ENCODE measurements at regions not wholly inside any gene's neighbourhood (a gene's known extent, or its start where the extent isn't known, plus 50 kb on each side); places are given as distances from the start of the nearest gene placed in this dataset.

DNA sequence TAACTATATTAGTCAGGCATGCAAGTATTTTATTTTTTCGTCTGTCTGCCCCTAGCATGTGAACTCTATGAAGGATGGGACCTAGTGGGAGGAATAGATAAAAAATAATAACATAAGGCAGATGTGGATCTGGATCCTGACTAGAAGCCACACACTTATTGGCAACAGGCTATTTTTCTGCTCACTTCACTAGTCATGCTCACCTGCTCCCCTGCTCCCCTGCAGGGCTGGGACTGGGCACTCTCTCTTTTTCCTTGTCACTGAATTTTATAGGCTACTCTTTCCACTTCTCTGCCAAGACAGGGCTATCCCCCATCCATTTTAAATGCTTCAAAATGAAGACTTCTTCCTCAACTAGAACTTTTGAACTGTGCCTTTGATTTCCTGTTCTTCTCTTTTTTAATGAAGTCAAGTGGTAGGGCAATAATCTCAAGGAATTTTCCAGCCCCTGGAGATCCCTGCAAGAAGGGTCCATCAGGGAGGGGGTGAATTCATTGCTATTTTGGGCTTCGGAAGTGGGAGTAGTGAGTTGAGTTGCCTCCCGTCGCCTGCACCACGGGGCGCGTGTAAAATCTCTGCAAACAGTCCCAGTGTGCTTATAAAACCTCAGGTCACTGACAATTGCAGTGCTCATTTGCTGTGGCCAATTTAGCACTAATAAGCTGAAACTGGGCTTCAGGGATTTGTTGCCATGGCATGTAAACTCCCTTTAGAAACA lies 156.7 kb upstream of the NPVF start:
- intact Hi-C loops (cut with DNase I; ENCODE audit: low total_unique reads), result loop anchor here (10.0 kb wide), 1 partner anchor 130 kb away; no protein-coding TSS in a partner anchor
- TF ChIP-seq POLR2AphosphoS5 (IDR thresholded peaks at IDR 0.05), result no peak
- no peak for TF ChIP-seq POLR2A (IDR thresholded peaks at IDR 0.05)
- TF ChIP-seq, protein P1, sequence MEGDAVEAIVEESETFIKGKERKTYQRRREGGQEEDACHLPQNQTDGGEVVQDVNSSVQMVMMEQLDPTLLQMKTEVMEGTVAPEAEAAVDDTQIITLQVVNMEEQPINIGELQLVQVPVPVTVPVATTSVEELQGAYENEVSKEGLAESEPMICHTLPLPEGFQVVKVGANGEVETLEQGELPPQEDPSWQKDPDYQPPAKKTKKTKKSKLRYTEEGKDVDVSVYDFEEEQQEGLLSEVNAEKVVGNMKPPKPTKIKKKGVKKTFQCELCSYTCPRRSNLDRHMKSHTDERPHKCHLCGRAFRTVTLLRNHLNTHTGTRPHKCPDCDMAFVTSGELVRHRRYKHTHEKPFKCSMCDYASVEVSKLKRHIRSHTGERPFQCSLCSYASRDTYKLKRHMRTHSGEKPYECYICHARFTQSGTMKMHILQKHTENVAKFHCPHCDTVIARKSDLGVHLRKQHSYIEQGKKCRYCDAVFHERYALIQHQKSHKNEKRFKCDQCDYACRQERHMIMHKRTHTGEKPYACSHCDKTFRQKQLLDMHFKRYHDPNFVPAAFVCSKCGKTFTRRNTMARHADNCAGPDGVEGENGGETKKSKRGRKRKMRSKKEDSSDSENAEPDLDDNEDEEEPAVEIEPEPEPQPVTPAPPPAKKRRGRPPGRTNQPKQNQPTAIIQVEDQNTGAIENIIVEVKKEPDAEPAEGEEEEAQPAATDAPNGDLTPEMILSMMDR (IDR thresholded peaks at IDR 0.05), result no peak
- no peaks in the 10 kb centered on the region for H3K9me3 ChIP-seq
- no peaks in the 10 kb centered on the region for H3K36me3 ChIP-seq
- no peak for DNase-seq (ENCODE audit: low spot score in 2 of 2)
- H3K4me3 ChIP-seq, result no peak overlapping the region
- H3K4me1 ChIP-seq, result peaks cover 7 to 26% of the 10 kb centered on the region in 2 donors
- no peaks in the 10 kb centered on the region for H3K27me3 ChIP-seq
- peak overlapping the region; percentile 68 to 88 for H3K27ac ChIP-seq

DNA sequence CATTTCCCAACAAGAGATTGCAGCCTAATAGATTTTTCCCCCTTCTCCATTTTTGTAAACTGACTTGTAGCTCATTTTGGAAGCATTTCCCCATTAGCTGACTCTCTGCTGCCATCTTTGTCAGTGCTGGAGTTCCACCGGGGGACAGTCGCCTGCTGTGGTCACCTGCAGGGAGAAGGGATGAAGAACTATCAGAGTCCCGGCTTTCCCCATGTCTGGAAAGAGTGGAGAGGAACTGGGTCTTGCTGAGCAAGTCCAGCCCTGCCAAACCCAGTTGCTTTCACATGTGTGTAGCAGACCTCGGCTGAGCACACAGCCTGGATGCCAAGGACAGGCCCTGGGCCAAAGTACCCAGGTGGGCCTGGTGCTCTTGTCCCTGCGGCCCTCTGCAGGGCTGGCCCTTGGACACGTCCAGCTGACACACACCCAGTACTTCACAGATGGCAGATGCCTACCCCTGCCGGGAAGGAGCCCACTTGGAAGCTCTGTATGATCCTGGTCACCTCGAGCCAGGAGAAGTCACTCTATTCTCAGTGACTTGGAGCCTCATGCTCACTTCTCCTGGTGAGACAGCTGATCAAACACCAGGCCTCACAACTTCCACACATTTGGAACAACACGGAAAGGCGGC lies 157.3 kb upstream of the NPVF start:
- intact Hi-C loops (cut with DNase I; ENCODE audit: low total_unique reads), result loop anchor here (10.0 kb wide), 1 partner anchor 131 kb away; no protein-coding TSS in a partner anchor
- Histone ChIP-seq H3K9me3 (no peaks in the 10 kb centered on the region), H3K27ac (peak overlapping the region; percentile 68 to 88), H3K27me3 (peaks cover 0 to 4% of the 10 kb centered on the region in 2 donors), H3K4me3 (no peak overlapping the region), H3K36me3 (no peaks in the 10 kb centered on the region), H3K4me1 (peaks cover 7 to 26% of the 10 kb centered on the region in 2 donors)
- no peak for DNase-seq (ENCODE audit: low spot score in 2 of 2)
- TF ChIP-seq, protein P1 (IDR thresholded peaks at IDR 0.05), result no peak
- TF ChIP-seq POLR2A (IDR thresholded peaks at IDR 0.05), result no peak
- no peak for TF ChIP-seq POLR2AphosphoS5 (IDR thresholded peaks at IDR 0.05)

DNA sequence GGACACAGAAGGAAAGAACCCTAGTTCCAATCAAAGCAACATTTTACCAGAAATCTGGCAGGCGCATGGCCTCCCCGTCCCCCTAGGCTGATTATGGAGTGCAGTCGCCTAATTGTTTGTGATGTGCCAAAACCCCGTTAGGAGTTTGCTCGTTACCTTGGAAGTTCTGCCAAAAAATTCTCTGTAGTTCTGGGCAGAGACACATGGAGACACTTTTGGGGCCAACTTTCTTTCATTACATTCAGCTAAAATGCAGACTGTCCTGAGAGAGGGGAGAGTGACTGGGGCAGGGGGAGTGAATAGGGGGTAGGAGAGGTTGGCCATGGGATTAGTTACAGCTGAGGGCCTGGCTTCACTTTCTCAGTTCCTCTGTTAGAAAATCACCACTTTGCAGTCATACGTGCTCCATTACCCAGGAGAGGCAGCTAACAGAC lies 158.0 kb upstream of the NPVF start:
- intact Hi-C loops (cut with DNase I; ENCODE audit: low total_unique reads), result loop anchor here (10.0 kb wide), 1 partner anchor 132 kb away; no protein-coding TSS in a partner anchor
- Histone ChIP-seq H3K27ac (peak overlapping the region; percentile 68 to 88), H3K4me3 (no peak overlapping the region), H3K4me1 (peaks cover 7 to 26% of the 10 kb centered on the region in 2 donors), H3K27me3 (peaks cover 0 to 7% of the 10 kb centered on the region in 2 donors), H3K9me3 (no peaks in the 10 kb centered on the region), H3K36me3 (no peaks in the 10 kb centered on the region)
- DNase-seq (ENCODE audit: low spot score in 2 of 2), result peak in 1 of 2 donors; percentile 31
- TF ChIP-seq POLR2A (IDR thresholded peaks at IDR 0.05) (no peak), POLR2AphosphoS5 (IDR thresholded peaks at IDR 0.05) (no peak)
- TF ChIP-seq, protein P1 (IDR thresholded peaks at IDR 0.05), result no peak

DNA sequence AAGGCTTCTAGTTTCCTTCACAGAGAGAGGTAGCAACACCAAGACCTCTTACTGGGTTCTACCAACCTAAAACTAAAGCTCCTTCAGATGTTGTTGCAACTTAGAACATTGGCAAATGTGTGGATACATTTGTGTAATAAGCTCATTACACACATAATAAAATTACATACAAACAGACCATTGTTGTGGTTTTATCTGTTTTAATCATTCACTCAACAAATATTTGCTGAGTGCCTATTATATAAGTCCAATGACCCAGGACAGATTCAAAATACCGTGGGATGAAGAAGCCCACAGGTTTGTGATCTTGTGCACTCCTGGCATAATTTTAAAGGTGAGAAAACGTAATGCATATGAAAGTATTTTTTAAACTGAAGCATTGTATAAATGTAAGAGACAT lies 160.4 kb upstream of the NPVF start:
- intact Hi-C loops (cut with DNase I; ENCODE audit: low total_unique reads), result loop anchor here (10.0 kb wide), 1 partner anchor 134 kb away; no protein-coding TSS in a partner anchor

More for the DNA sequence above, 160.4 kb upstream of the NPVF start:
- H3K27me3 ChIP-seq, result peaks cover 0 to 7% of the 10 kb centered on the region in 2 donors
- H3K9me3 ChIP-seq, result no peaks in the 10 kb centered on the region
- DNase-seq (ENCODE audit: low spot score in 2 of 2), result no peak
- no peak overlapping the region for H3K4me3 ChIP-seq
- H3K36me3 ChIP-seq, result no peaks in the 10 kb centered on the region
- peaks cover 7 to 16% of the 10 kb centered on the region in 2 donors for H3K4me1 ChIP-seq
- TF ChIP-seq POLR2A (IDR thresholded peaks at IDR 0.05) (no peak), POLR2AphosphoS5 (IDR thresholded peaks at IDR 0.05) (no peak)
- TF ChIP-seq, protein P1 (IDR thresholded peaks at IDR 0.05), result no peak
- no peak overlapping the region for H3K27ac ChIP-seq

All from breast epithelium (tissue), 4 donors.